Suprapubic skin (tissue), 4 donors: ENCODE measurements at regions not wholly inside any gene's neighbourhood (a gene's known extent, or its start where the extent isn't known, plus 50 kb on each side); places are given as distances from the start of the nearest gene placed in this dataset.

Experiments used
- EP300 ChIP-seq: sonication (generic); formaldehyde crosslinking; IDR thresholded peaks from one replicate; pipeline ENCODE4 v1.6.1; 2017; ENCODE audit warnings: antibody characterized with exemption
- POLR2A ChIP-seq, 2 donors: fragments of 450-650 bp; IDR thresholded peaks; one replicate each; pipeline ENCODE4 v1.6.1; 2017; ENCODE audit warnings: antibody characterized with exemption in 2 of 2, mild to moderate bottlenecking in 2 of 2, moderate library complexity in 2 of 2
- POLR2AphosphoS5 ChIP-seq, 3 donors: sonication (generic); formaldehyde crosslinking; IDR thresholded peaks; one replicate each; pipeline ENCODE4 v1.6.1; 2017; ENCODE audit warnings: antibody characterized with exemption in 3 of 3
- TF ChIP-seq, protein P1 (sequence below), 2 donors: fragments of 200-600 bp in 1 of 2; fragments of 450-650 bp in 1 of 2; sonication (generic) in 1 of 2; IDR thresholded peaks; one replicate each; pipeline ENCODE4 v1.5.1; 2016 to 2019; ENCODE audit warnings: antibody characterized with exemption in 2 of 2, mild to moderate bottlenecking in 1 of 2, moderate library complexity in 1 of 2

DNA sequence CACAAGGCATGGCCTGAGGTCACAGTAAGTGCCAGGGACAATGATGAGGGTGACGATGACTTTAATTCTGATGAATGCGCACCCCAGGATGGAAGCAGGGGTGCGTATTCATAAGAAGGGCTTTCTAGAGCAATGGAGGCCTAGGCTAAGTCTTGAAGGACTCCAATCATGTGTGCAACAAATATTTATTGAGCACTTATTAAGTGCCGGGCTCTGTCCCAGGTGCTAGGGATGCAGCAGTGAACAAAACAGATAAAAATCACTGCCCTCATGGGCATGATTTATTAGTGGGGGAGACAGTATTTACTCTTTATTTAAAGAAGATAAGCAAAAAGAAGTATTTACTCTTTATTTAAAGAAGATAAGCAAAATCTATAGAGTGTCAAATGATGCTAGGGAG, 198.2 kb upstream of the KCNG1 start:
- TF ChIP-seq, protein P1, sequence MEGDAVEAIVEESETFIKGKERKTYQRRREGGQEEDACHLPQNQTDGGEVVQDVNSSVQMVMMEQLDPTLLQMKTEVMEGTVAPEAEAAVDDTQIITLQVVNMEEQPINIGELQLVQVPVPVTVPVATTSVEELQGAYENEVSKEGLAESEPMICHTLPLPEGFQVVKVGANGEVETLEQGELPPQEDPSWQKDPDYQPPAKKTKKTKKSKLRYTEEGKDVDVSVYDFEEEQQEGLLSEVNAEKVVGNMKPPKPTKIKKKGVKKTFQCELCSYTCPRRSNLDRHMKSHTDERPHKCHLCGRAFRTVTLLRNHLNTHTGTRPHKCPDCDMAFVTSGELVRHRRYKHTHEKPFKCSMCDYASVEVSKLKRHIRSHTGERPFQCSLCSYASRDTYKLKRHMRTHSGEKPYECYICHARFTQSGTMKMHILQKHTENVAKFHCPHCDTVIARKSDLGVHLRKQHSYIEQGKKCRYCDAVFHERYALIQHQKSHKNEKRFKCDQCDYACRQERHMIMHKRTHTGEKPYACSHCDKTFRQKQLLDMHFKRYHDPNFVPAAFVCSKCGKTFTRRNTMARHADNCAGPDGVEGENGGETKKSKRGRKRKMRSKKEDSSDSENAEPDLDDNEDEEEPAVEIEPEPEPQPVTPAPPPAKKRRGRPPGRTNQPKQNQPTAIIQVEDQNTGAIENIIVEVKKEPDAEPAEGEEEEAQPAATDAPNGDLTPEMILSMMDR (IDR thresholded peaks at IDR 0.05): no peak
- TF ChIP-seq POLR2AphosphoS5 (IDR thresholded peaks at IDR 0.05) (no peak), EP300 (no peak), POLR2A (IDR thresholded peaks at IDR 0.05) (no peak)
